GM21825 (cell line): ENCODE measurements at regions not wholly inside any gene's neighbourhood (a gene's known extent, or its start where the extent isn't known, plus 50 kb on each side); places are given as distances from the start of the nearest gene placed in this dataset.
"Not testable (repeated sequence)": the region's sequence is repeated elsewhere in the genome, so short reads cannot be mapped to it uniquely, and the experiment has no call there.

Experiments used
- ATAC-seq: cut with Tn5 transposase; IDR thresholded peaks from one replicate; pipeline ENCODE4 v1.9.1; 2021; ENCODE audit warnings: mild to moderate bottlenecking, moderate library complexity; ENCODE audit not compliant: unreplicated experiment

DNA sequence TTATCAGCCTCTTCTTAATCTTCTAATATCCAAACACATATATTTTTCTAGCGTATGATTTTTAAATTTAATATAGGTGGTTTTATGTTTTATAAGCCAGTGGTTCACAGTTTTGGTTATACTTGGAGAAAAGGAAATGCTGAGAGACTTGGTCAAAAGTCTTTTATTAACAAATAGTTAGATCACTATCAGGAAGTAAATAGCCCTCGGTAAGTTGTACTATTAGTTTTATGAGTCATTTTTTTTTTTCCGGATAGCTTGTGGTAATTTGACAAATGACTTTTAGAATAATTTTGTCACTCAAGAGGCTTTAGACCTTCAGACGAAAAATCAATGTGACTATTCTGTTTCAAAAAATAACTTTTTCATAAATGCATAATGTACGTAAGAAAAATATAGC is 232.2 kb upstream of the ROBO1 start:
- no peak for ATAC-seq

GRCh38 chr3:79994397-79994796 is 226.6 kb upstream of the ROBO1 start:
- no peak for ATAC-seq

DNA sequence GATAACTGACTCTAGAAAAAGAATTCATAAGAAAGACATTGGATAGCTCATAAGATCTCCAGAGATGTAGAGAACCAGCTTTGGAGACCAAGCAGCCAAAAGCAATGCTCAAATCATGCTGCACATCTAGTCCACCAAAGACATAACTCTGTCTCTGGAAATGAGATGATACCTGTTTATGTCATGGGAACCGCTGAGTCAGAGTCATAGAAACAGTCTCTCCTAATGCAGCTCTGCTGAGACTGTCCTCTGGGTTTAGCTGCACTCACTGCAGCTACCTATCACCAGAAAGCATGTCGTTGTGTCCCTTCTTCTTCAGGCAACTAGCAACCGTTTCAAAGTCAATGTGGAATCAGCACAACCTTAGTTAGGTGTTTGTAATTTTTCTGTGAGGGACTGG is 218.5 kb upstream of the ROBO1 start:
- no peak for ATAC-seq

GRCh38 chr3:79985816-79986215 is 218.0 kb upstream of the ROBO1 start:
- no peak for ATAC-seq

DNA sequence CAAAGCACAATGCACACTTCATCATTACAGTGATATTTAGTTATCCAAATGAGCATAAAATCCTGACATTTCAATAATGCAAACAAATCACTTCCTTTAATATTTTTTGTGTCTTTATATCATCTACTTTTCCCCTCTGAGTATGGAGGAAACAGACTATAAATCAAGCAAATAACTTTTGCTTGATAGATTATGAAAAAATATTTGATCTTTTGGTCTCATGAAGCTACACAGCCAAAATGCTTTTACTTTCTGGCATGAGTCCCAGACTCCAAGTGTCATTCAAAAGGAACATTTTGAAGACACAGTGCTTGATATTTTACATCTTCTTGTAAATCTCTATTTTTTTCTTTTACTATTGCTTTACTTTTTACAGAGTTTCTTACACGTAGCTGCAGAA is 215.3 kb upstream of the ROBO1 start:
- ATAC-seq = no peak

DNA sequence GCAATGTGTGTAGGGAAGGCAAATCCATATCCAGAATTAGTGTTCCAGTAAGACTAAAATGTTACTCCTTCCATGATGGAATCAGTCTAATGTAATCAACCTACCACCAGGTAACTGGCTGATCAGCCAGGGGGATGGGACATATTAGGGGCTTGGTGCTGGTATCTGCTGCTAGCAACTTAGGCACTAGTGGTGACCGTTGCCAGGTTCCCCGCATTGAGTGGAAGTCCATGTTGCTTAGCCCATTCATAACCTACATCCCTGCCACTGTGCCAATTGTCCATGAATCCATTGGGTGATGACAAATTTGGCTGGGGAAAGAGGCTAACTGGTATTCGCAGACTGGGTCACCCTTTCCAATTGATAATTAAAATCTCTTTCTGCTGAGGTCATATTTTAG is 212.2 kb upstream of the ROBO1 start:
- ATAC-seq = no peak

DNA sequence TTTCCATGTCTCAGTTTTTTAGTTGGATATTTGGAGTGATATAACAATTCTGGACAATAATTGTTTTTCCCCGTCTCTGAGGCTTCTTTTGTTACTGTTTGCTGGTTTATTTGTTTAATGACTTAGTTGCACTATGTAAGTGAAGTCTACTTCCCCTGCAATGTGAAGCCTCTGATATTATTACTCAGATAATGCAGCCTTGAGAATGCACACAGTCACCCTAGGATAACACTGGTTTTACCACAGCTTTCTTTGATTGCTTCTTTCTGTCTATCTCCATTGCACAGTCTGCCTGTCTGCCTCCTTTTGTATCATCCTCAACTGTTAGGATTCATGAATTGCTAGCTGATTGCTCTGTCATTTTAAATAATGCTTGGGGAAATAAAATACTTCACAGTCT is 208.7 kb upstream of the ROBO1 start:
- ATAC-seq = no peak

- no peak for ATAC-seq
Observed at GRCh38 chr3:79973917-79974595, 206.3 kb upstream of the ROBO1 start.

GRCh38 chr3:79973482-79973881 is 205.7 kb upstream of the ROBO1 start:
- no peak for ATAC-seq

GRCh38 chr3:79968418-79968817 is 200.6 kb upstream of the ROBO1 start:
- ATAC-seq = no peak

GRCh38 chr3:79960594-79960993 is 192.8 kb upstream of the ROBO1 start:
- ATAC-seq = no peak

- no peak for ATAC-seq
Observed at GRCh38 chr3:79957066-79957465, 189.3 kb upstream of the ROBO1 start.

DNA sequence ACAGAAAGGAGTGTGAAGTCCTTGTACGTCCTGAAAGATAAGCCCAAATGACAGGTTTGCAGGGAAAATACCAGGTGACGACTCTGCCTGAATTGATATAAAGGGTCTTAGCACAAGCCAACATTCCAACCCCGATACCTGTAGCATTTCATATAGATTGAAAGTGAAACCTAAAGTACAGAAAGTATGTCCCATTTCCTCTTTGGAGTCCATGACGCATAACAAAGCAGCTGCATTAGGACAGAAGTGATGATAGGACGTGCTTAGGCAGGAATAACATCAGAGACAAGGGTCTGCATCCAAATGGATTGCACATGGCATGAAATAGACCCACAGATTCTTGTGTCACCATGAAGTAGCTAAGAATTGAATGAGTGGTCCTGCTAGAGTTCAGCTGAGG is 187.0 kb upstream of the ROBO1 start:
- no peak for ATAC-seq

DNA sequence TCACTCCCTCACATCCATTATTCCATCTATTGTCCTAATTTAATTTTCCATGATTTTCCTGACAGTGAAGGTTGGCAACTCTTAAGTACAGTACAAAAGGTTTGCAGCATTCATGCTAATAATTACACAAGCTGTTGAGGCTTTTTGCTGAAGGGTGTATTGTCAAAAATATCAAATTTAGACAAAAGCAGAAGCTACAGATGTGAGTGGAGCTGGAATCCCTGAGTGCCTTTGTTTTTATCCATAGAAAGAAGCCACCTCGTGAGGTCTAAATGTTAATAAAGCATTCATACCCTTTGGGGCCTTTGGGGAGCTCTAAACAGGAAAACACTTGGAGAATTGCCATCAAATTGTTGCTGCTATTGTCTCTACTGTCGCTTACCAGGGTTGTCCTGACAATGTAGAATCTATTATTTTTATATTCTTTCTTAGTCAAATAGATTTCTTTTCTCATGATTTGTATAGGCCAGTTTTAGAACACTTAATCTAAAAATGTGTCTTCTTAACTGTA is 185.8 kb upstream of the ROBO1 start:
- no peak for ATAC-seq

DNA sequence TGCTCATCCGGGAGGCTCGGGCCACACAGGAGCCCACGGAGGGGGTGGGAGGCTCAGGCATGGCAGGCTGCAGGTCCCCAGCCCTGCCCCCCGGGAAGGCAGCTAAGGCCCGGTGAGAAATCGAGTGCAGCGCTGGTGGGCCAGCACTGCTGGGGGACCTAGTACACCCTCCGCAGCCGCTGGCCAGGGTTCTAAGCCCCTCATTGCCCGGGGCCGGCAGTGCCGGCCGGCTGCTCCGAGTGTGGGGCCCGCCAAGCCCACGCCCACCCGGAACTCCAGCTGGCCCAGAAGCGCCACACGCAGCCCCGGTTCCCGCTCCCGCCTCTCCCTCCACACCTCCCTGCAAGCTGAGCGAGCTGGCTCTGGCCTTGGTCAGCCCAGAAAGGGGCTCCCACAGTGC is 183.6 kb upstream of the ROBO1 start:
- ATAC-seq = not testable (repeated sequence)

- no peak for ATAC-seq
Observed at GRCh38 chr3:79947957-79948356, 180.2 kb upstream of the ROBO1 start.

DNA sequence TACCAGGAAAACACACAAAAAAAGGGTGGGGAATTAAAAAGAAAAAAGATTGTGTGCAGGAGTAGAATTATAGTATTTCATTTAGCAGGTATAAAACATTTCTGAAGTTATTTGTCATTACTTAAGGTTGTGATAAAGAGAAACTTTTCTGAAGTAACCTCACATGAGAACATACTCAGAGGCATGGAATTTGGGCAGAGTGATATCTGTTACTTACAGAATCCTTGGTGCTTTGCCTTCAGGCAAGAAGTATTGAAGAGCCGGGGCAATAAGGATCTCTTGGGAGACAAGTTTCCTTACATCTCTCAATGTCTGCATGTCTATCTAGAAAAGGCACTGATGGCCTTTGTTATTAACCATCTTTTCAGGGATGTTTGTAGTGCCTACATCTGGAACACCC is 179.7 kb upstream of the ROBO1 start:
- no peak for ATAC-seq

- no peak for ATAC-seq
Observed at GRCh38 chr3:79937567-79937966, 169.8 kb upstream of the ROBO1 start.

DNA sequence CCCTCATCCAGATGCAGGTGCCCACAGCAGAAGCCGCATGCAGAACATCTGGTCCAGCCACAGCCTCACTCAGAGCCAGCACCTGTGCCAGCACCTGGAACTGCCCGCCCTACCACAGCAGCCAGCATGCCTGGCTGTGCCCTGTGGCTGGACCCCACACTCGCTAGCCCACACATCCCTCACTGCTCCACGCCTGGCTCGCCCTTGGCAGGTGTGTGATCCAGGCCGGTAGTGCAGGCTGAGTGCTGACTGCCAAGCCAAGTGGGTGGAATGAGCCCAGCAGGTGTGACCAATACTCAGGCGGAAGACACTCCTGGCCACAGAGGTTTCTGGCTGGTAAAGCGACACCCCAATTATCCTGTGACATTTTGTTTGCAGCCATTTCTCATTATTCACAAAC is 162.4 kb upstream of the ROBO1 start:
- no peak for ATAC-seq

DNA sequence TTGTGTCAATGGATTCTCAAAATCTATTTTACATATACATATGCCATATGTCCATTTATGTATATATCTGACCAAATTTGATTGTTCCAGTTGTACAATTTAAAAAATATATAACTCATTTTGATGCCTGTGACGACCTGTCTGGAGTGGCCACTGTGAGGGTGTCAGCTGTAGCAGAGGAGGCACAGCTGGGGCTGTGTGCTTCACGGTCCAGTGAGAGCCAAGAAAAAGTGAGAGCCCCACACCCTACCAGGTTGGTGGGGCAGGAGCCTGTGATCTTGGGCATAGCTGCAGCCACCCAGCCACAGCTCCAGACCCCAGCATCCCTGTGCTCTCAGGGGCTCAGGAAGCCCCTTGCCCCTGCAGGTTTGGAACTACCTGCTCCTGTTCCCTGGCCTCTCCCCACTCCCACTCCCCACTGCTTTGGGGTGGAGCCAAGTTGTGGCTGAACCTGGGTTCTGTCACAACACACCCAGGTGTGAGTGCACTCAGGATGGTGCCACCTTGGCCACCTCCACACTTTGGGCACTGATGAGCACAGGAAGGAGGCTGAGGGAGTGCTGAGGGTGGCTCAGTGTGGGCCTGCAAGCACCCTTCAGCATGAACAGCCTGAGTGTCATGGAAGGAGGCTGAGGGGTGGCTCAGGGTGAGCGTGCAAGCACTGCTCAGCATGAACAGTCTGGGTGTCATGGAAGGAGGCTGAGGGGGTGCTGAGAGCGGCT is 161.1 kb upstream of the ROBO1 start:
- ATAC-seq = no peak

GRCh38 chr3:79926522-79926921 is 158.7 kb upstream of the ROBO1 start:
- ATAC-seq = no peak

DNA sequence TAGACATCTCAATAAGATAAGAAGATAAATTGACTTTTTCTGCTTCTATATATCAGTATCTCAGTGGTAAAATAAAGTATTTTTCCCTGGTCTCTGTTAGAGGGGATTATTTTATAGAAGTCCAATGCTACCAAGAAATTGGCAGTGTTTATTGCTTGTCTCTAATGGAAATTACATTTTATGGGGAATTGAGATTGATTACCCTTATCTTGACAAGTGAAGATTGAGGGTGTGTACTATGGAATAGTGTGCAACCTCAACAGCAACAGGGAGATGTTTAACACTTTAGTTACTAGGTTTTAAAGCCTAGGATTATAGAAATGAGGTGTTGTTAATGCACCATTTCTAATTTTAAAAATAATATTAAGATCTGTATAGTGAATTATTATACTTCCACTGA is 154.8 kb upstream of the ROBO1 start:
- ATAC-seq = no peak

- ATAC-seq = no peak
Observed at GRCh38 chr3:79917561-79917960, 149.8 kb upstream of the ROBO1 start.
